ENCODE measurements at regions not wholly inside any gene's neighbourhood (a gene's known extent, or its start where the extent isn't known, plus 50 kb on each side); places are given as distances from the start of the nearest gene placed in this dataset.
A peak's percentile ranks its signal among the peaks of the same experiment; 100 is the strongest.

DNA sequence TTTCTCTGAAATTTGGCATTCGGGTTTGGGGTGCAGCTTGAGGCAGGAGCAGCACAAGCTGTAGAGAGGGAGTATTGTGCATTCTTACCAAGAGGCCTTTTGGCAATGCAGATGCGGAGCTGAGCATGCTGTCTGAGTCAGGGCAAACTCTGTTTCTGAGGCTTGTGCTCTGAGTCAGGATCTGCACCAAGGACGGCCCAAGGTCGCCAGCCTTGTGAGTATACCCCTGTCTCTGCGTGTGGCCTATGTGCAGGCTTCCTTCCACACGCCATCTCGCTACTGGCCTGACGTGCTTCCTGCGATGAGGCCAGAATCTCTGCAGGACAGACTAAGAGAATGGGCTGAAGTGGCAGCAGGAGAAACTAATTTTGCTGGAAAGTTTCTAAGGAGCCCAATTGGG lies 83.8 kb upstream of the ROPN1 start:
- CTCF ChIA-PET: interaction anchor here (0.6 to 1.6 kb wide), 2 partner anchors 205 to 424 kb away, joined by 3 to 6 read pairs; no protein-coding TSS in a partner anchor
- no peak for TF ChIP-seq CTCF (IDR thresholded peaks at IDR 0.05; ENCODE audit: unreplicated experiment)
- BruUV-seq (replicated peaks): no TSS peak
- intact Hi-C loops (cut with micrococcal nuclease): loop anchor here (10.0 kb wide), 1 partner anchor 351 kb away; no protein-coding TSS in a partner anchor
- H3K4me3 Mint-ChIP-seq (ENCODE audit: unreplicated experiment): no peak overlapping the region
- H3K36me3 Mint-ChIP-seq (ENCODE audit: insufficient read depth, unreplicated experiment): no peaks in the 10 kb centered on the region
- H3K27me3 Mint-ChIP-seq (ENCODE audit: insufficient read depth, unreplicated experiment): peaks cover 72% of the 10 kb centered on the region
- no peak for DNase-seq (ENCODE audit: unreplicated experiment)
- H3K27ac Mint-ChIP-seq (ENCODE audit: low read depth, unreplicated experiment): no peak overlapping the region
- no peaks in the 10 kb centered on the region for H3K4me1 Mint-ChIP-seq (ENCODE audit: insufficient read depth, unreplicated experiment)
- POLR2A ChIA-PET: no interaction called here
- no peaks in the 10 kb centered on the region for H3K9me3 Mint-ChIP-seq (ENCODE audit: unreplicated experiment)

GRCh38 chr3:124076235-124076634 lies 84.3 kb upstream of the ROPN1 start:
- H3K4me1 Mint-ChIP-seq (ENCODE audit: insufficient read depth, unreplicated experiment): no peaks in the 10 kb centered on the region
- intact Hi-C loops (cut with micrococcal nuclease): loop anchor here (10.0 kb wide), 1 partner anchor 351 kb away; no protein-coding TSS in a partner anchor

DNA sequence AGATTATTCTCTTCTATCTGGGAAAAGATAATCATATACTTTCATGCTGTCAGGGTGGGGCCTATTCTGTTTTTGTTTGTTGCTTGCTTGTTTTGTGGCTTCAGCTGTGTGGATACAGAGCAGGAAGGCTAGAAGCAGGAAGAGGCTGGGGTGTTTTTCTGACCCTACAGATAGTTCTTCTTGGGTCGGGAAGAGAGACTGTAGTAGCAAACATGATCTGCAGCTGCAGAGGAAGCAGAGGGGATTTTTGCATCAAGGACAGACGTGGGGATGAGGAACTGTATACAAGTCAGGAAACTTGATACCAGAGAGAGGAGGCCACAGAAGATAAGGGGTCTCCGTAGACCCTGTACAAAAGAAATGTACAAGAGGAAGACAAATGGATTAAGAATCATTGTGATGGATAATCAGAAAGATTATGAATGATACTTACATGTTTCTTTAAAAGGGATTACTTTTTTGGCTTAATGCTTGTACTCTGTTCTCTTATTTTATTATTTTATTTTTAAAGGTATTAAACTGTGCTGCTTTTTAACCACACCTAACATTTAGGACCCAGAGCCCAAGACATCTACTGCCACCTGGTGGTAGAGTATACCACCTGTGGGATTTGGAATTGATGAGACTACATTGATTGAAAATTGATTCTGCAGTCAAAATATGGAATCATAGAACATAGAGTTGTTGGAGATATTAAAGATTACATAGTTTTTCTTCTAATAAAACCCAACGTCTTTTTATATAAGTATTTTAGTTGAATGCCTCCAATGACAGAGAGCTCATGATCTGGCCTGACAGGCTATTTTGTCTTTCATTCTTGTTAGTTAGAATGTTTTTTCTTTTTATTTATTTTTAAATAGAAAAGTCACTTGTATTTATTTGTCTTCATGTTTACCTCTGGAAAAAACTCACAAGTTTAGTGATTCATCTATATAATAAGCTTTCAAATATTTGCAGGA lies 87.3 kb upstream of the ROPN1 start:
- peaks cover 78% of the 10 kb centered on the region for H3K27me3 Mint-ChIP-seq (ENCODE audit: insufficient read depth, unreplicated experiment)
- no peaks in the 10 kb centered on the region for H3K36me3 Mint-ChIP-seq (ENCODE audit: insufficient read depth, unreplicated experiment)
- DNase-seq (ENCODE audit: unreplicated experiment): peak; percentile 48
- ChIA-PET CTCF (interaction anchor here (0.6 to 8.3 kb wide), 36 partner anchors 10 to 1489 kb away, joined by 3 to 53 read pairs (median 4); partner anchors contain the start of gene KALRN), POLR2A (interaction anchor here (0.7 kb wide), 1 partner anchor 492 kb away, joined by 3 read pairs; no protein-coding TSS in a partner anchor)
- H3K4me1 Mint-ChIP-seq (ENCODE audit: insufficient read depth, unreplicated experiment): no peaks in the 10 kb centered on the region
- TF ChIP-seq CTCF (IDR thresholded peaks at IDR 0.05; ENCODE audit: unreplicated experiment): peak; percentile 72
- BruUV-seq (replicated peaks): no TSS peak
- no peak overlapping the region for H3K27ac Mint-ChIP-seq (ENCODE audit: low read depth, unreplicated experiment)
- intact Hi-C loops (cut with micrococcal nuclease): loop anchor here (1.0 to 10.0 kb wide), 4 partner anchors 63 to 427 kb away; no protein-coding TSS in a partner anchor
- H3K4me3 Mint-ChIP-seq (ENCODE audit: unreplicated experiment): no peak overlapping the region
- no peaks in the 10 kb centered on the region for H3K9me3 Mint-ChIP-seq (ENCODE audit: unreplicated experiment)

More at GRCh38 chr3:124076235-124076634, 84.3 kb upstream of the ROPN1 start:
- BruUV-seq (replicated peaks): no TSS peak
- no peak for DNase-seq (ENCODE audit: unreplicated experiment)
- no peak overlapping the region for H3K4me3 Mint-ChIP-seq (ENCODE audit: unreplicated experiment)
- no peaks in the 10 kb centered on the region for H3K36me3 Mint-ChIP-seq (ENCODE audit: insufficient read depth, unreplicated experiment)
- TF ChIP-seq CTCF (IDR thresholded peaks at IDR 0.05; ENCODE audit: unreplicated experiment): no peak
- H3K9me3 Mint-ChIP-seq (ENCODE audit: unreplicated experiment): no peaks in the 10 kb centered on the region
- CTCF ChIA-PET: interaction anchor here (0.6 to 1.6 kb wide), 5 partner anchors 10 to 424 kb away, joined by 3 to 6 read pairs (median 3); no protein-coding TSS in a partner anchor
- POLR2A ChIA-PET: no interaction called here
- peaks cover 72% of the 10 kb centered on the region for H3K27me3 Mint-ChIP-seq (ENCODE audit: insufficient read depth, unreplicated experiment)
- H3K27ac Mint-ChIP-seq (ENCODE audit: low read depth, unreplicated experiment): no peak overlapping the region

DNA sequence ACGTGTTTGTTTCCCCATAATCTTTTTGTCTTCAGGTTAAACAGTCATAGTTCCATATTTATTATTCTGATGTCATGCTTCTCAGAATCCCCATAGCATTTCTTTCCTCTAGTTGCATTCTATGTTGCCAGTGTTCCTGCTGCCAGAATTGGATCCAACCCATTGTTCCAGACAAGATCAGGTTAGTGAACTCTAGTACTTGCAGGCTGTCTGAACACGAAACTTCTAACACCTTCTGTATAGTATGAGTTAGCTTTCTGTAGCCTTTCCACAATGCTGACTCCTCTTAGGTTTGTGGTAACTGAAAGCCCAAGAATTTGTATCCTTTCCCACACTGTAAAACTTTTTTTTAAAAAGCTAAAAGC lies 88.0 kb upstream of the ROPN1 start:
- BruUV-seq (replicated peaks): no TSS peak
- H3K36me3 Mint-ChIP-seq (ENCODE audit: insufficient read depth, unreplicated experiment): no peaks in the 10 kb centered on the region
- H3K4me1 Mint-ChIP-seq (ENCODE audit: insufficient read depth, unreplicated experiment): no peaks in the 10 kb centered on the region
- H3K27me3 Mint-ChIP-seq (ENCODE audit: insufficient read depth, unreplicated experiment): peaks cover 83% of the 10 kb centered on the region
- no peak overlapping the region for H3K27ac Mint-ChIP-seq (ENCODE audit: low read depth, unreplicated experiment)
- intact Hi-C loops (cut with micrococcal nuclease): loop anchor here (1.0 to 10.0 kb wide), 4 partner anchors 64 to 428 kb away; no protein-coding TSS in a partner anchor
- POLR2A ChIA-PET: interaction anchor here (0.6 to 0.7 kb wide), 2 partner anchors 493 to 1286 kb away, joined by 3 read pairs; no protein-coding TSS in a partner anchor
- CTCF ChIA-PET: interaction anchor here (0.6 to 8.3 kb wide), 32 partner anchors 9 to 1488 kb away, joined by 3 to 53 read pairs (median 4); partner anchors contain the start of gene KALRN
- no peak for TF ChIP-seq CTCF (IDR thresholded peaks at IDR 0.05; ENCODE audit: unreplicated experiment)
- no peak overlapping the region for H3K4me3 Mint-ChIP-seq (ENCODE audit: unreplicated experiment)
- H3K9me3 Mint-ChIP-seq (ENCODE audit: unreplicated experiment): no peaks in the 10 kb centered on the region
- no peak for DNase-seq (ENCODE audit: unreplicated experiment)

Measured in MCF 10A (cell line).